DMS 273 (cell line): ENCODE measurements at regions not wholly inside any gene's neighbourhood (a gene's known extent, or its start where the extent isn't known, plus 50 kb on each side); places are given as distances from the start of the nearest gene placed in this dataset.

ENCODE experiments used
- DNase-seq: peaks from one replicate; lab custom pipeline; 2025; ENCODE audit not compliant: unreplicated experiment; lab: John Stamatoyannopoulos, UW

DNA sequence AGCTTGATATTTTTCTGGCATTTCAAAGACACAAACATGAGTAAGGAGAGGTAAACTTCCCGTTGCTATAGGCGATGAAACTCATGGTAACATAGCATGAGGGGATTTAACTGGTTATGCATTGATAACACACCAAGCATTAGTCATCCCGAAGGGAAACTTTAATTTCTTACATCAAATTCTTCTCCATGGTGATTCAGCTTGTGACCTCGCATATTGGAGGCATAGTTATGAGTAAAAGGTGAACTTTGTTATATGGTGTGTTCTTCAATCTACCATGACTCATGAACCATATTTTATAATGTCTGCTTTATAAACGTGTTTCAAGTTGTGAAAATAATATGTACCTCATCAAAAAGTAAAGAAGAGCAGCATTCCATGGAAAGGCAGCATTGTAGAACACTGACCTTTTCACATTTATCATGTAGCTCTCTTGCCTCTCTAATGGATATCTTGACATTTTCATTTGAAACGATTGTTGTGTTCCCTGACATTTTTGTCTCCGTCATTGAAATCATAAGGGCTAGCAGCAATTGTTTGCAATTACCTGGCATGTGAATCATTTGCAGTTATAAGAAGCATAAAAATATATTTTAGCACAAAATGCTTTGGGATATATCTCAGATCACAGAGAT, 491.8 kb downstream of the ANXA1 start:
- DNase-seq, result no peak

DNA sequence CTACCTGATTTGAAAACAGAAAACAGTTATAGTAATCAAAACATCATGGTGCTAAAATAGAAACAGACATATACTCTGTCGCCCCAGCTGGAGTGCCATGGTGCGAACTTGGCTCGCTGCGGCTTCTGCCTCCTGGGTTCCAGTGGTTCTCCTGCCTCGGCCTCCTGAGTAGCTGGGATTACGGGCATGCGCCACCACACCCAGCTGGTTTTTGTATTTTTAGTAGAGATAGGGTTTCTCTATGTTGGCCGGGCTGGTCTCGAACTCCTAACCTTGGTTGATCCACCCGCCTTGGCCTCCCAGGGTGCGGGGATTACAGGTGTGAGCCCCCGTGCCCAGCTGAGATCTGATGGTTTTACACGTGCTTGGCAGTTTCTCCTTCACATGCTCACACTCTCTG, 495.9 kb downstream of the ANXA1 start:
- no peak for DNase-seq

DNA sequence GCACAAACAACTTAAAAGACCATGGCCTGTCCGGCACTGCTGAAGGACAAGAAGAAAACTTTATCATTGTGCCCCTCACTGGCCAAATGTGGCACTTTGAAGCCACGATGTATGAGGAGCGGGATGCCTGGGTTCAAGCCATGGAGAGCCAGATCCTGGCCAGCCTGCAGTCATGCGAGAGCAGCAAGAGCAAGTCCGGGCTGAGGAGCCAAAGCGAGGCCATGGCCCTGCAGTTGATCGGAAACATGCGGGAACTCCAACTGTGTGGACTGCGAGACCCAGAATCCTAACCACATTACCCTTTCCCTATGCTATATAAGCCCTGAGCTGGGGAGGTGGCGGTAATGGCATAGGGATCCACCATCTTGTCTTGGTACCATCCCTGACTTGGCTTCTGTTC, 497.9 kb downstream of the ANXA1 start:
- no peak for DNase-seq

DNA sequence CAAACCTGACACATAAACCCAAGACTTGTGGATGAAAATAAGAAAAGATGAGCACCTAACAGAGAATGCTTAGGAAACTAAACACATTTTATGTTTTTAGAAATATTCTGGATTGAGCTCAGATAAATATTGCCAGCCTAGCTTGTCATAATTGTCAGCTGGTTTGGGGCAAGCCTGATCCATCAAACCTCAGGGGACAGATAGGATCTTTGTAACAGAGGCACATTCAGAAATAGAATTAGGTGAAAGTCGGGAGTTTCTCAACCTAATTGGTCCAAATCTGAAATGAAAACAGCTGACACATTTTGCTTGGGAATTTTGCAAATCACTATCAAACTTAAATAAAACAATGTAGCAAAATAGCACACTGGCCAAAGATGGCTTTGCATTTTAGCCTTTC, 503.7 kb downstream of the ANXA1 start:
- DNase-seq, result no peak

DNA sequence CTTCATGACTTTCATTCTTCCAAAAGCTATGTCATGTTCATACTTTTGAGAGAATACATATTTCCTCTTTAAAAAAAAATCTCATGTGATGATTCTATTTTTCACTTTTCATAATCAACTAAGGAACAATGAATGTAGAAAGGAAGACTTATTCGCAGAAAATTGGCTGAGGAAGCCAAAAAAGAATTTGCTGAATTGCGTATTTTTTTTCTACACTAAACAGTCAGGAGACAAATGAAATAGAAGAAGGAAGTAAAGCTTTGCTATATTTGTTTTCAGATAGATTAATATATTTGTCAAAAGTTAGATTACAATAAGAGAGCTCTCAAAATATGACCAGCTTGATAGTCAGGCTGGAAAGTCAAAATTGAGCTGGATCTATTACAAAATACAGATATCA, 504.2 kb downstream of the ANXA1 start:
- no peak for DNase-seq

DNA sequence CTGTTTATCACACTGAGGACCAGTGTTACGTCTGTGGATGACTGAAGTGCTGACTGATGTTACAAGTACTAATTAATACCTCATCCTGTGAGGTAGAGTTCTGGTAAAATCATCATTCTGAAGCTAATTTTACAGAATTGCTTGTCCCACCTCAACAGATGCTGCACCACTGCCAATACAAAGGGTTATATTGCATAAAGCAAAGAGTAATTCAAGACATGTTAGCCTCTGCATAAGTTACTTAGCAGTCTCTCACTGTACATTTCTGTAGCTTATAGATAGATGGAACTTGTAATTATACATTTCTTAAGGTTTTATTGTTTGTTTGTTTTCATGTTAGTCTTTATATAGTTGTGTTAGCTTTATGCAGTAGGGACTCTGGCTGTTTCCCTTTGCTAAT, 513.6 kb downstream of the ANXA1 start:
- DNase-seq, result no peak

DNA sequence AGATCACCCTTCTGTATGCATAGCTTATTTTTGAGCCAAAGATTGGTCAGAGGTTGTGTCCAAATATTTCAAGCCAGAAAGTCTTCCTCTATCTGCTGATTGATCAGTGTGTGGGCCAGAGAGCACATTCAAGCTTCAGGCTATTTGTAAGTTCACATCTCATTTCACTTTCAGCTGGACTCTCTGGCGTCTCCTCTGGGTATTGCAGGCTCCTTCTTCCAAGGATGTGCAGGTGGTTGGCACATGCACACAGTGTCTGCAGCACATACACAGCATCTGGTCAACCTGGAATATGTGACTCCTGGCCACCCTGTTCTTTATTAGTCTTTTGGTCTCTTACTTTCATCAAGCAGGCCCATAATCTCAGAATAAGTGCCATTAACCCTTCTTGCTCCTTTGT, 516.1 kb downstream of the ANXA1 start:
- peak; percentile 8 for DNase-seq

DNA sequence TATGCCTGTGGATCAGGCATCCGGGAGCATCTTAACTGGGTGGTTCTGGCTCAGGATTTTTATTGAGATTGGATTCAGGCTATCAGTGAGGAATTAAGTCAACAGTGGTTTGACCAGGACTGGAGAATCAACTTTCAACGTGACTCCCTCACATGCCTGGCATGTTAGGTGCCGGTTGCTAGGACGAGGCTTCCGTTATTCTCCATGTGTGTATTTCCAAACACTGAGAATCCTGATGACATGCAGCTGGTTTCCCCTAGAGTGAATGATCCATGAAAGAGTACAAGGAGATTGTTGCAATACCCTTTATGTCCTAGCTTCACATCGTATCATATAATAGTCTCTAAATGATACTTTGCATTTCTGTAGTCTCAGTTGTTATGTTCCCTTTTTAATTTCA, 529.2 kb downstream of the ANXA1 start:
- DNase-seq, result no peak

DNA sequence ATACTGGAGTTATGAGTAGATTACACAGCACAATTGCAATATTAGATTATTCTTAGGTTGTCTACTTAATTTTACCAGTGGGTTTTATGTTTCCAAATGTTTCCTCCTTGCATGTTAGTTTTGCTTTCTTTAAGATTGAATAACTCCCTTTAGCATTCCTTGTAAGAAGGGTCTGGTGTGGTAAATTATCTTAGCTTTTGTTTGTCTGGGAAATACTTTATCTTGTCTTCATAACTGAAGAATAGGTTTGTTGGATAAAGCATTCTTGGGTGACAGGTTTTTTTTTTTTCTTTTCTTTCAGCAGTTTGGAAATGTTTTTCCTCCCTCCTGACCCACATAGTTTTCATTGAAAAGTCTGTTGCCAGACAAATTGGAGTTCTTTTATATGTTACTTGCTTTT, 531.1 kb downstream of the ANXA1 start:
- DNase-seq, result no peak

DNA sequence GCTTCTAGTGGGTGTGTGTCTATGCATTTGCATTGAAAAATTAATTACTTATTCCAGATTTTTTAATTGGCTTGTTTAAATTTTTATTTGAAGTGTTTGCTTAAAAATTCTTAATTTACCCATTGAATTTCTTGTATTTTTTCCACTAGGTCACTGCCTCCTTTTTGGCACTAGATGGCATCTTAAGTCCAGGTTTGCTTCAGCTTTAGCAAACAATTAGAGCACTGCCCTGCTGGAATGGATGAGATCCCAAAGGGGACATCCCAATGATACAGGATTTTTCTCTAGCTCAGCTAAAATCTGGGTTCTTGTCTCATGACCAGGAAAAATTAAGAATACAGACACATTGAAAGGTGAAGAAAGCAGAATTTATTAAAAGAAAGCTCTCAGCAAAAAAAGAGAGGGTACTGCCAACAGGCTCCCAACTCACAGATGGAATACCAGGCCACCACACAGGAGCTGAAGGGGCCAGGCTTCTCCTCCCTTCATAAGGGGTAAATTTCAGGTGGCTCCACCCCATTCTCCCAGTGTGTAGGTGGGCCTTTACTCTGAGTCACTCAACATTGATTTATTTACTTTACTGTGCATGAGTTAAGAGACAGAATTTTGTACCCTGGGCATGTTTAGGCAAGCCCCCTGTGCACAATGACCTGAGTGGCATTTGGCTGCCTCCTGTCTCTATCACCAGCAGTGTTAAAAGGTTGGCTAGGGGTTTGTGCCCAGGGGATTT, 532.4 kb downstream of the ANXA1 start:
- peak; percentile 38 for DNase-seq

DNA sequence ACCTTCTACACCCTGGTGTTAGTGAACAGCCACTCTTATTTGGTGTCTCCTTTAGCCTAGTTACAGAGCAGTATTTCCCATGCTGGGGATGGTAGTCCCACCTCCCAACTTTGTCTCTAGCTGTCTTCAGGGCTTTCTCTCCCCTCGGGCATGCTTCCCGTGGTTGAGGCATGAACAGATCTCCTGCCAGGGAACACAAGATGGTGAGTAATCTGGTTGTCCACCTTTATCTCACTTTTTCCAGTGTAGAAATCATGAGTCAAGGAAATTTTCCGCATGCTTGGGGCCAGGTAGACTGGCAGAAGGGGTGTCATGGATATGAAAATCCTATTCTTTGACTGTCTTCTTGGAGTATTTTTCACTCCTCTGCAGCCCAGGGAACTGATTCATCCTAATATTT, 532.9 kb downstream of the ANXA1 start:
- DNase-seq, result no peak

DNA sequence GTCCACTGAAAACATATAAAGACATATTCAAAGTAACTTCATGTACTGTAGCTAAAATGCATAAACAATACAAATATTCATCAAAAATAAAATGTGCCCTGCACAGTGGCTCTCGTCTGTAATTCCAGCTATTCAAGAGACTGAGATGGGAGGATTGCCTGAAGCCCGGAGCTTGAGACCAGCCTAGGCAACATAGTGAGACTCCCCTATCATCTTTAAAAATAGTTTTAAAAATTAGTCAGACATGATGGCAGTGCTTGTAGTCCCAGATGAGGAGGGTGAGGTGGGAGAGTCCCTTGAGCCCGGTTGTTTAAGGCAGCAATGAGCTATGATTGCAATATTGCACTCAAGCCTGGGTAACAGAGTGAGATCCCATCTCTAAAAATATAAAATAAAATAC, 534.1 kb downstream of the ANXA1 start:
- DNase-seq, result no peak

DNA sequence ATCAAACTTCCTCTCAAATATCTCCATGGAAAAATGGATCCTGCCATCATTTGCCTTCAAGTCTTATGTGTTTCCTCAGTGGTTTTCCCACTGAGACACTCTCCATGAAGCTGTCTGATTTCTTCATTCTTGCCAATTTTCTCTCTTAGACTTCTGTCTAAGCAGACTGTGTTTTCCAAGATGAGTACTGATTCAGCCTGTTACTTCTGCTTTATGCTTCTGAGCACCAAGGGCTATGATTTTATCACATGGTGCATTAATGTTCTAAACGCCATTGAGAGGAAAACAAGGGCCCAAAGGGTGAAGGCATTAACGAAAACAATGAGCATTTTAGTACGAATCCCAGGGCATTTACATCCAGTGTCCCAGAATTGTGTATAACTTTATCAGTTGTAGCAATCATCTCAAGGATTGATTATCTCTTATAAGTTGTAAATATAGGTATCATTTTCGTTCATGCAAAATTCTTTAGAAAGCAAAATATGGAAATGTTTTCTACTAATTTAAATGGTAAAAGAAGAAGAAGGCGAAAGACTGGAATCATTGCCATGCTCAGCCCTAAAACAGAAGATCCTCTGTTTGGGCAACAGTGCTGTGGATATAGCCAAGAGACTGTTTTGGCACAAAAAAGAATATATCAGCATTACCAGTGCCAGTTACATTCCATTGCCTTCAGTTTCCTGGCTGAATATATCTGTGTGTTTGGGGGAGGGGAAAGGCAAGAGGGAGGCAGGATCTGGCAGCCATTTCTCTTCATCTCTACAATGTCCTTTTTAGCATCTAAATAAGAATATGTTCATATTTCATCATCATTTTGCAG, 537.6 kb downstream of the ANXA1 start:
- DNase-seq, result no peak

DNA sequence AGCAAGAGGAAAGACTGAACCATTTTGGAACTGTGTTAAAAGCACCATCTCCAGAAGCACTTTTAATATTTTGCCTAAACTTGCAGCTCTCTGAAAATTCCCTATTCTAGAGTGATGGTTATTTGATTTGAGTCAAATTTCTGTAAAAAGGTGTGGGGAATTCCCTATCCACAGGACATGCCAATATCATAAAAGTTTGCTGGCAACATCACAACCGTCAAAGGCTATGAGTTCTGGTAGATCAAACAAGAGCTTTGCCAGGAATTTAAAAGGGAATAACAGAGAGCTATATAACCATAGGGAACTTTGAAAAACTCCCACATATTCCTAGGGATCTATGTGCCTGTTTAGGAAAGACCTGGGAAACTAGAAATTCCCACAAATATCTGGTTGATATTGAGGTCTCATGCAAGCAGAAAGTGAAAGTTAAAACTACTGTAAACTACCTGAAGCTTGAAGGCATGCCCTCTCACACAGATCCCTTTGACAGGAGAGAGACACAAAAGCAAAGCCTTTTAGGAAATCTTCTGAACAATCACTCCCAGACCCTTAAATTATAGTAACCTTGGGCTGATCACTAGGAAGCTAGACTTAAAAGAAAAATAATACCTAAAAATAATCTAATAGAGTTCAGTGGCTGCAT, 549.9 kb downstream of the ANXA1 start:
- no peak for DNase-seq

DNA sequence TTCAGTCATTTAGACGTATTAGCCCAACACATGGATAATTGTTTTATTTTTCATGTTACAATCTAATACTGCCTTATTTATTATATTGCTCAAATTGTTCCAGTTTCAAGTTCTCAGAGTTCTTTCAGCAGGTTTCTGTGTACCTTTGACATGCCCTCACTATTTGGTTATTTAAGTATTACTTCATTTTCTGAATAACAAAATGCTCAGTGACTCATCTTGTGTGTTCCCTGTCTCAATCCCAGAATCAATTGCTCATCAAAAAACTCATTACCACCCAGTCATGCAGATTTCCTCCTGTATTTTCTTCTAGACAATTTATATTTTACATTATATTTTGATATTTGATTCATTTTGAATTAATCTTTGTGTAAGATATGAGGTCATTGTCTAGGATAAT, 562.6 kb downstream of the ANXA1 start:
- no peak for DNase-seq

DNA sequence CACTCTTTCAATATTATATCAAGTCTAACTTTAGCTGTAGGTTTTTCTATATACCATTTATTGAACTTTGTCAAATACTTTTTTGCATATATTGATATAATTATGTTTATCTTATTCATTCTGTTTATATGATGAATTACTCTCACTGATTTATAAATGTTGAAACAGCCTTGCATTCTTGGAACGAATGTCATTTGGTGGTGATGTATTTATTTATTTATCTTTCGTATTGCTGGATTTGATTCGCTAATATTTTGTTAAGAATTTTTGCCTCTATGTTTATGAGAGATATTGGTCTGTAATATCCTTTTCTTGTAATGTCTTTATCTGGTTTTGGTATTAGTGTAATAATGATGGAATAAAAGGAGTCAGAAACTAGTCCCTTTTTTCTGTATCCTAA, 563.9 kb downstream of the ANXA1 start:
- no peak for DNase-seq

DNA sequence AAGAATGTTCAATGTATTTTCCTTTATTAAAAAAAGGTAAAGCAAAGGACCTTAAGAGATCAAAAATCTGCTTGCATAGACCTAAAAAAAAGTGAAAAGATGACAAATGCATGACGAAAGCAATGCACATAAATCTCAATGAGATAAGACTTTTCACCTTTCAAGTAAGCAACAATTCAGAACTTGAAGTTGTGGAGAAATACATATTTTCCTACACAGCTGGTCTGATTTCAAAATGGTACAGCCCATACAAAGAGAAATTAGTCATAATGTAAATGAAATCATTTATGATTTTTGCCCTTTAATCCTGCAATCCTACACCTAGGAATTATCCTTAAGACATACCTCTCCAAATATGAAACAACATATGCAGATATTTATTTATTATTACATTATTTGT, 568.0 kb downstream of the ANXA1 start:
- no peak for DNase-seq

DNA sequence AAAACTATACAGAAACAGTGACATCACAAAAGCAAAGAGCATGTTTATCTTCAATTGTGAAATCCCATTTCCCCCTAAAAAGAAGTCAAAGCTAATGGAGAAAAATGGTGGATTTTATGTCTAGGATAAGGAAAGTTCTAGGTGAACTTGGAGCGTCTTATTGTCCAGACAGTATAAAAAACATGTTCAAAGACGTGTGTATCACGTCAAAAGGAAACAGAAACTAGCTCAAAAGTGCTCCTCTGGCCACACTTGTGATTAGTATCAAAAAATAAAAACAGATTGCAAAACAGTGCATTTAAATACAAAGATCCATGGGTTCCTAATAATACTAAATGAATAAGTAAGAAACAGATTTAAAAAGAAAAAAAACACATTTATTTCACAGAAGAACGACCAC, 568.9 kb downstream of the ANXA1 start:
- DNase-seq, result no peak

DNA sequence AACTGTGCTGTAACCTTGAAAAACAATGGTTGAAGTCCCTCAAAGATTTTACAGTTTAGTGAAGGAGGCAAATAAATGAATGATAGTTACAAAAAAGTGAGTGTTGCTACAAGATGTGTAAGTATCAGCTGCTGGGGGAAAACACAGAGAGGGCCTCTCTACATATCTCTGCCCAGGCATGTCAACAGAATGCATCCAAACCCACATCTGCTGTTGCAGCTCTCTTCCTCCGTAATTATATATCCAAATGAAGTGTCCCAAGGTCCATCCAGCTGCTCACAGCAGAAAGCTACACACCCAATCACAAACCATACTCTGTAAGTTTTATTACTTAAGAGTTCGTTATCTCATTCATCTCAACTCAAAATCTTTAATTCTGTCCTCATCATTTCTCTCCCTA, 584.6 kb downstream of the ANXA1 start:
- DNase-seq, result no peak

DNA sequence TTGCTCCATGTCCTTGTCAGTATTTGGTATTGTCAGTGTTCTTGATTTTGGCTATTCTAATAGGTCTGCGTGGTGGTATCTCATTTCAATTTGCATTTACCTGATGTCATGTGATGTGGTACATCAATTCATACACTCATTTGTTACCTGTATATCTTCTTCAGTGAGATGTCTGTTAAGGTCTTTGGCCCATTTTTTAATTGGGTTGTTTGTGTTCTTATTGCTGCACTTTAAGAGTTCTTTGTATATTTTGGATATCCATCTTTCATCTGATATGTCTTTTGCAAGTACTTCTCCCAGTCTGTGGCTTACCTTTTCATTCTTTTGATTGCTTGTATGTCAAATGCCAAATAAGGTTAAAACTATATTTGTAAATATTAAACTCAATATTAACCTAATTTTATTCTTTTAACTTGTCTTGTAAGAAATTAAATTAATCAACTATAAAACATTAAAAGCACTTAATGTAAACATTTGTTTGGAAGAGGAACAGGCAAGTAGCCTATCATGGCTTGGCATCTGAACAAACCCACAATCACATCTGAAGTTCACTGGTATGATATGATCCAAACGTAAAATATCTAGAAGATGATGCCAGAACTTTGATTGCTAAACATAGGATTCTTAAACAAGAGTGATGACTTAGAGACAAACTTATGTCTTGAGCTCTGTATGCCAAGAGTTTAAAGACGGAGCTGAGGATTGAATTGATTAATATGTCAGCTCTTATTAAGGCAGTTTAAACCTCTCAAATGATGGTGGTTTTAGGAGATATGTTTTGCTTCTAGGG, 587.3 kb downstream of the ANXA1 start:
- no peak for DNase-seq

DNA sequence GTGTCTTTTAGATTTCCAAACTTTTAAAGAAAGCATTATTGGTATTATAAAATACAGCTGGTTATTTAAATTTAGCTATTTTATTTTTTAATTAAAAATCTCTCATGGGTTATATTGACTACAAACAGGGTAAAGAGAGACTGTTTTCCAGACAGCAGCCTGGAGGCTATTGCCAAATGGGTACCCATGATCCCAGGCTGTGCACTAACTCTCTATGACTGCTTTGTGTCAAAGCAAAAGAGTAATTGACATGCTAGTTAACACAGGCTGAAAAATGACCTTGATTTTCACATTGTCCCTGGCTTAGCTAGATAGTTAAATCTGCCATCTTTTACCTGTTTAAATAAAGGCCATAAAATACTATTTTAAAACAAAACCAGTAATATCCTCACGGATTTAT, 589.7 kb downstream of the ANXA1 start:
- no peak for DNase-seq
